Heart left ventricle (tissue), 13 donors: ENCODE measurements at regions not wholly inside any gene's neighbourhood (a gene's known extent, or its start where the extent isn't known, plus 50 kb on each side); places are given as distances from the start of the nearest gene placed in this dataset.

ENCODE experiments used
- CTCF ChIP-seq, 12 donors: fragments of 200-600 bp; sonication (generic) in 4 of 12; IDR thresholded peaks; one replicate each; pipeline versions ENCODE4 v1.5.0 to v1.8.0; 2018 to 2022; ENCODE audit warnings: antibody characterized with exemption in 12 of 12, mild to moderate bottlenecking in 5 of 12
- POLR2A ChIP-seq, 2 donors: fragments of 450-650 bp; IDR thresholded peaks; one replicate each; pipeline ENCODE4 v1.6.1; 2017; ENCODE audit warnings: antibody characterized with exemption in 2 of 2, mild to moderate bottlenecking in 2 of 2, moderate library complexity in 2 of 2
- donor health status: ischemic (EF 13 %, LVEDD 7.1; RV severe dilation, severe dysfunction).
- donor health status: DM: no; HTN: yes; CAD: no.
- donor health status: DM: no; HTN: no; CAD: no.
- donor health status: ischemic (EF 25% LVEDD 6.9; RV normal size, moderate dysfunction).
- donor health status: ischemic (EF 25% LVEDD 5.7; RV mildly dilated, moderate dysfunction).
- donor health status: ischemic (EF 35%, LVEDD 5.7; RV mildly dilated, moderate dysfunction).
- donor health status: nonischemic (EF 11% LVEDD 7.7; RV severe dilation, severe dysfunction).
- donor health status: DM: yes; HTN: yes; CAD: no.
- donor health status: PGD.
- donor health status: ischemic (EF 29% LVEDD 5.4; RV normal size, mild dysfunction).
- donor health status: nonischemic (EF 23%, LVEDD 6.1; RV moderate dilation, normal function).

DNA sequence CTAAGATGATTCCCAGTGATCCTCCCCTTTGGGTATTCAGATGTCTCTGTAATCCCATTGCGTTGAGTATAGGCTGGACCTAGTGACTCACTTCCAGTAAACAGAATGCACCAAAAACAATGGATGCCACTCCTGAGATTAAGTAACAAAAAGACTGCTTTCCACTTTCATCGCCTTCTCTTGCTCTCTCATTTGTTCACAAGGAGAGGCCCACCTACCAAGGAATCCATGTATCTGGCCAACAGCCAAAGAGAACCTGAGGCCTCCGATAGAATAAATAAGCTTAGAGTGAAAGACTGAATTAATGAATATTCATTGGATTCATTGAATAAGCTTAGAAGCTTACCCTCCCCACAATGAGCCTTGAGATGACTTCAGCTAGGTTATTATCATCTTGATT is 454.6 kb downstream of the KCNA4 start:
- no peak for TF ChIP-seq CTCF (IDR thresholded peaks at IDR 0.05)
- no peak for TF ChIP-seq POLR2A (IDR thresholded peaks at IDR 0.05)
